NCI-H2196 treated with DMSO at 0.1 percent for 48 hours (cell line): ENCODE measurements at regions not wholly inside any gene's neighbourhood (a gene's known extent, or its start where the extent isn't known, plus 50 kb on each side); places are given as distances from the start of the nearest gene placed in this dataset.

Source experiments
- DNase-seq: peaks from one replicate; lab custom pipeline; 2025; ENCODE audit not compliant: unreplicated experiment; lab: John Stamatoyannopoulos, UW

GRCh38 chr4:89604951-89605350 lies 232.0 kb downstream of the SNCA start:
- no peak for DNase-seq

GRCh38 chr4:89599026-89599425 lies 237.9 kb downstream of the SNCA start:
- DNase-seq: no peak

GRCh38 chr4:89598602-89599001 lies 238.4 kb downstream of the SNCA start:
- no peak for DNase-seq

GRCh38 chr4:89595125-89595789 lies 241.7 kb downstream of the SNCA start:
- no peak for DNase-seq

- DNase-seq: no peak
Observed at GRCh38 chr4:89590128-89590527, 246.8 kb downstream of the SNCA start.

- no peak for DNase-seq
Observed at GRCh38 chr4:89588421-89588820, 248.5 kb downstream of the SNCA start.

- DNase-seq: no peak
Observed at GRCh38 chr4:89587364-89587763, 249.6 kb downstream of the SNCA start.

GRCh38 chr4:89586864-89587263 lies 250.1 kb downstream of the SNCA start:
- DNase-seq: no peak

GRCh38 chr4:89586318-89586717 lies 250.6 kb downstream of the SNCA start:
- no peak for DNase-seq

GRCh38 chr4:89582756-89583505 lies 254.0 kb downstream of the SNCA start:
- no peak for DNase-seq

- no peak for DNase-seq
Observed at GRCh38 chr4:89579771-89580170, 257.2 kb downstream of the SNCA start.

GRCh38 chr4:89576246-89576645 lies 260.7 kb downstream of the SNCA start:
- DNase-seq: no peak

GRCh38 chr4:89575840-89576239 lies 261.1 kb downstream of the SNCA start:
- no peak for DNase-seq

GRCh38 chr4:89574176-89574575 lies 262.8 kb downstream of the SNCA start:
- no peak for DNase-seq

- no peak for DNase-seq
Observed at GRCh38 chr4:89573656-89574055, 263.3 kb downstream of the SNCA start.

- peak; percentile 12 for DNase-seq
Observed at GRCh38 chr4:89572224-89572858, 264.6 kb downstream of the SNCA start.

- no peak for DNase-seq
Observed at GRCh38 chr4:89570931-89571330, 263.3 kb upstream of the GPRIN3 start.

- no peak for DNase-seq
Observed at GRCh38 chr4:89567936-89568335, 260.3 kb upstream of the GPRIN3 start.

GRCh38 chr4:89563431-89563830 lies 255.8 kb upstream of the GPRIN3 start:
- DNase-seq: no peak

- DNase-seq: no peak
Observed at GRCh38 chr4:89562746-89563145, 255.1 kb upstream of the GPRIN3 start.

- DNase-seq: no peak
Observed at GRCh38 chr4:89561048-89561447, 253.4 kb upstream of the GPRIN3 start.

- no peak for DNase-seq
Observed at GRCh38 chr4:89558147-89558546, 250.5 kb upstream of the GPRIN3 start.
